Right lobe of liver (tissue), 4 donors: ENCODE measurements at regions not wholly inside any gene's neighbourhood (a gene's known extent, or its start where the extent isn't known, plus 50 kb on each side); places are given as distances from the start of the nearest gene placed in this dataset.

ENCODE experiments used
- POLR2A ChIP-seq: fragments of 450-650 bp; IDR thresholded peaks from one replicate; pipeline ENCODE4 v1.6.1; 2017; ENCODE audit warnings: antibody characterized with exemption, mild to moderate bottlenecking
- TF ChIP-seq, protein P1 (sequence below), 4 donors: fragments of 200-600 bp in 3 of 4; fragments of 450-650 bp in 1 of 4; IDR thresholded peaks; one replicate each; pipeline versions ENCODE4 v1.5.1 to v1.8.0; 2016 to 2022; ENCODE audit warnings: antibody characterized with exemption in 4 of 4, mild to moderate bottlenecking in 2 of 4
- donor health status: DM: no; HTN: no; CAD: no.
- donor health status: DM: no; HTN: no; CAD: no.
- donor health status: DM: no; HTN: yes; CAD: no.

GRCh38 chr12:89051065-89051677 lies 301.1 kb downstream of the DUSP6 start:
- TF ChIP-seq, protein P1, sequence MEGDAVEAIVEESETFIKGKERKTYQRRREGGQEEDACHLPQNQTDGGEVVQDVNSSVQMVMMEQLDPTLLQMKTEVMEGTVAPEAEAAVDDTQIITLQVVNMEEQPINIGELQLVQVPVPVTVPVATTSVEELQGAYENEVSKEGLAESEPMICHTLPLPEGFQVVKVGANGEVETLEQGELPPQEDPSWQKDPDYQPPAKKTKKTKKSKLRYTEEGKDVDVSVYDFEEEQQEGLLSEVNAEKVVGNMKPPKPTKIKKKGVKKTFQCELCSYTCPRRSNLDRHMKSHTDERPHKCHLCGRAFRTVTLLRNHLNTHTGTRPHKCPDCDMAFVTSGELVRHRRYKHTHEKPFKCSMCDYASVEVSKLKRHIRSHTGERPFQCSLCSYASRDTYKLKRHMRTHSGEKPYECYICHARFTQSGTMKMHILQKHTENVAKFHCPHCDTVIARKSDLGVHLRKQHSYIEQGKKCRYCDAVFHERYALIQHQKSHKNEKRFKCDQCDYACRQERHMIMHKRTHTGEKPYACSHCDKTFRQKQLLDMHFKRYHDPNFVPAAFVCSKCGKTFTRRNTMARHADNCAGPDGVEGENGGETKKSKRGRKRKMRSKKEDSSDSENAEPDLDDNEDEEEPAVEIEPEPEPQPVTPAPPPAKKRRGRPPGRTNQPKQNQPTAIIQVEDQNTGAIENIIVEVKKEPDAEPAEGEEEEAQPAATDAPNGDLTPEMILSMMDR (IDR thresholded peaks at IDR 0.05), result peak; percentile 88 to 97 (median 90)
- no peak for TF ChIP-seq POLR2A
